K562 (cell line): ENCODE measurements at regions not wholly inside any gene's neighbourhood (a gene's known extent, or its start where the extent isn't known, plus 50 kb on each side); places are given as distances from the start of the nearest gene placed in this dataset.

Source experiments
- ATAC-seq: fragments of 200-7000 bp; cut with Tn5 transposase; 3 replicates; pipeline ENCODE4 v1.9.1; 2020; ENCODE audit warnings: moderate library complexity
- BruUV-seq: library from RNA; stranded (reverse); fragments of 400-500 nt; replicated peaks from 2 replicates; lab custom pipeline; 2021; lab: Mats Ljungman, UMichigan
- CTCF ChIA-PET: fragments of 300-600 bp; formaldehyde crosslinking; extraction: SDS; loops from one replicate; lab custom pipeline; 2021; ENCODE audit warnings: low intra/inter-chr PET ratio; lab: Yijun Ruan, JAX
- POLR2A ChIA-PET: fragments of 300-600, 350-650 bp; sonication (Branson Sonifier 250); formaldehyde crosslinking; extraction: SDS; loops from one replicate; lab custom pipeline; 2021; ENCODE audit warnings: antibody characterized with exemption, inconsistent platforms; lab: Yijun Ruan, JAX
- DNase-seq, 4 experiments: peaks; one replicate each; pipeline versions ENCODE4 v3.0.0 to v3.0.0-alpha.2; 2011 to 2018; ENCODE audit warnings: low spot score in 3 of 4, mixed read lengths in 3 of 4; ENCODE audit errors: extremely low read depth in 1 of 4
- FAIRE-seq: peaks from 2 replicates; lab custom pipeline; 2011; peaks lifted over from hg19 to GRCh38; lab: Jason Lieb, UNC
- H2AFZ ChIP-seq: 2 replicates; pipeline ENCODE4 v1.6.0; 2011; ENCODE audit warnings: low read depth, low read length, control low read depth, inconsistent platforms
- H3K27ac ChIP-seq: fragments of 200-600 bp; 3 replicates; pipeline ENCODE4 v1.8.0; 2011; ENCODE audit warnings: low read depth, mild to moderate bottlenecking, control low read depth, inconsistent platforms, low read length, moderate library complexity, mixed read lengths; ENCODE audit errors: extremely low read depth
- H3K27me3 ChIP-seq, 2 experiments: fragments of 300-600 bp in 1 of 2; 2 replicates in 1 of 2; 3 replicates in 1 of 2; pipeline versions ENCODE4 v1.6.0 to v1.8.0; 2011; ENCODE audit warnings: inconsistent platforms in 2 of 2, low read length in 2 of 2, mild to moderate bottlenecking in 1 of 2, mixed read lengths in 1 of 2, moderate library complexity in 1 of 2; ENCODE audit not compliant: control insufficient read depth in 2 of 2, insufficient read depth in 2 of 2
- H3K36me3 ChIP-seq: fragments of 300-600 bp; 3 replicates; pipeline ENCODE4 v1.8.0; 2011; ENCODE audit warnings: mild to moderate bottlenecking, low read length, inconsistent platforms; ENCODE audit not compliant: control insufficient read depth, insufficient read depth
- H3K4me1 ChIP-seq, 2 experiments: fragments of 200-600 bp in 1 of 2; replicated peaks in 1 of 2; 2 replicates in 1 of 2; 3 replicates in 1 of 2; pipeline versions ENCODE4 v1.5.1 to v1.8.0; 2011; ENCODE audit warnings: inconsistent platforms in 2 of 2, low read length in 2 of 2, mild to moderate bottlenecking in 1 of 2, mixed read lengths in 1 of 2, moderate library complexity in 1 of 2; ENCODE audit not compliant: control insufficient read depth in 2 of 2, insufficient read depth in 2 of 2
- H3K4me2 ChIP-seq: 2 replicates; pipeline ENCODE4 v1.6.1; 2011; ENCODE audit warnings: low read length, control low read depth, inconsistent platforms, mixed read lengths; ENCODE audit not compliant: insufficient read depth
- H3K4me3 ChIP-seq: fragments of 200-600 bp; sonication (generic), shearing (Covaris generic); 2 replicates; pipeline ENCODE4 v1.5.1; 2016; ENCODE audit warnings: control low read depth, inconsistent platforms
- H3K79me2 ChIP-seq: fragments of 200-600 bp; 3 replicates; pipeline ENCODE4 v1.8.0; 2011; ENCODE audit warnings: low read length, inconsistent platforms; ENCODE audit not compliant: control insufficient read depth, insufficient read depth
- H3K9ac ChIP-seq, 2 experiments: 2 replicates each; pipeline versions ENCODE4 v1.6.0 to v1.6.1; 2011; ENCODE audit warnings: low read depth in 2 of 2, low read length in 2 of 2, control low read depth in 1 of 2, inconsistent platforms in 1 of 2, mild to moderate bottlenecking in 1 of 2, mixed read lengths in 1 of 2; ENCODE audit not compliant: insufficient read depth in 1 of 2
- H3K9me1 ChIP-seq: one replicate; pipeline ENCODE4 v1.6.0; 2011; ENCODE audit warnings: inconsistent platforms, mild to moderate bottlenecking, low read length, moderate library complexity; ENCODE audit not compliant: control insufficient read depth, insufficient read depth
- H3K9me3 ChIP-seq: replicated peaks from 2 replicates; pipeline ENCODE4 v1.5.1; 2011; ENCODE audit warnings: low read depth, low read length, inconsistent platforms; ENCODE audit not compliant: control insufficient read depth, insufficient read depth
- H4K20me1 ChIP-seq: replicated peaks from 2 replicates; pipeline ENCODE4 v1.6.1; 2011; ENCODE audit warnings: low read length, inconsistent platforms, mixed read lengths; ENCODE audit not compliant: control insufficient read depth, insufficient read depth
- DLX4 ChIP-seq: fragments of 250-450 bp; sonication (Bioruptor Pico); IDR thresholded peaks from 2 replicates; pipeline ENCODE4 v1.6.1; 2021; ENCODE audit warnings: mild to moderate bottlenecking
- ID3 ChIP-seq, 2 experiments: fragments of 250-450 bp in 1 of 2; fragments of 450-650 bp in 1 of 2; sonication (Bioruptor Pico) in 1 of 2; IDR thresholded peaks; 2 replicates each; pipeline versions ENCODE4 v1.6.1 to v1.8.0; 2016 to 2021; ENCODE audit warnings: mild to moderate bottlenecking in 2 of 2, moderate library complexity in 2 of 2, missing compliant biosample characterization in 1 of 2, missing genetic modification characterization in 1 of 2
- MCM2 ChIP-seq: fragments of 450-650 bp; IDR thresholded peaks from 2 replicates; pipeline ENCODE4 v1.6.1; 2017; ENCODE audit warnings: low read depth, mild to moderate bottlenecking
- MEF2D ChIP-seq: conservative IDR thresholded peaks from 2 replicates; pipeline ENCODE4 v1.6.1; 2016; ENCODE audit warnings: low read depth, missing genetic modification characterization, missing compliant biosample characterization
- NR2C1 ChIP-seq, 2 experiments: fragments of 450-650 bp; IDR thresholded peaks; 2 replicates each; pipeline ENCODE4 v1.6.1; 2017; ENCODE audit warnings: mild to moderate bottlenecking in 2 of 2, antibody characterized with exemption in 1 of 2, inconsistent platforms in 1 of 2, missing compliant biosample characterization in 1 of 2, missing genetic modification characterization in 1 of 2
- POLR2H ChIP-seq: IDR thresholded peaks from 2 replicates; pipeline ENCODE4 v1.6.1; 2016; ENCODE audit warnings: missing genetic modification characterization, low read depth, mild to moderate bottlenecking, control low read depth, missing compliant biosample characterization, moderate library complexity
- SETDB1 ChIP-seq: IDR thresholded peaks from one replicate; pipeline ENCODE4 v1.6.1; 2012; ENCODE audit warnings: low read length, control low read depth, inconsistent platforms
- ZNF24 ChIP-seq: fragments of 450-650 bp; IDR thresholded peaks from 2 replicates; pipeline ENCODE4 v1.6.1; 2016
- WGBS: fragments of 100-300 bp; shearing (Covaris generic); methylation state at CpG from one replicate; pipeline ENCODE4 v1.1.6; 2016; ENCODE audit warnings: low coverage, mixed read lengths; ENCODE audit not compliant: insufficient coverage; ENCODE audit errors: missing lambda C conversion rate; 5-methylcytosine and 5-hydroxymethylcytosine counted together
- in situ Hi-C: fragments of 300-500 bp; cut with MboI; formaldehyde crosslinking; loops from 4 replicates; pipeline ENCODE4 v1.15.0; 2018; ENCODE audit warnings: inconsistent platforms, mixed read lengths
- intact Hi-C: fragments of 100-400 bp; cut with micrococcal nuclease; formaldehyde crosslinking; loops from 2 replicates; pipeline ENCODE4 v1.14.2; 2022
- TF ChIP-seq, protein P1 (sequence below): fragments of 450-650 bp; formaldehyde crosslinking; IDR thresholded peaks from 2 replicates; pipeline ENCODE4 v1.4.0; 2022; ENCODE audit warnings: missing genetic modification characterization
- TF ChIP-seq, protein P2 (sequence below): IDR thresholded peaks from 2 replicates; pipeline ENCODE4 v1.6.1; 2016; ENCODE audit warnings: missing genetic modification characterization, missing compliant biosample characterization

- Histone ChIP-seq H3K9me3 (no peaks in the 10 kb centered on the region), H2AFZ (no peak overlapping the region), H3K9ac (no peak overlapping the region), H4K20me1 (peaks cover 9% of the 10 kb centered on the region; the same call in 1 of the 2 replicates), H3K79me2 (no peaks in the 10 kb centered on the region), H3K27me3 (peaks cover 9 to 35% of the 10 kb centered on the region in 2 experiments), H3K9me1 (no peaks in the 10 kb centered on the region), H3K36me3 (no peaks in the 10 kb centered on the region), H3K4me1 (no peaks in the 10 kb centered on the region), H3K4me3 (no peak overlapping the region), H3K4me2 (no peak overlapping the region), H3K27ac (no peak overlapping the region)
- in situ Hi-C loops (no loop called here), intact Hi-C loops (no loop called here)
- ChIA-PET CTCF (no interaction called here), POLR2A (interaction anchor here (0.6 kb wide), 1 partner anchor 566 kb away, joined by 3 read pairs; no protein-coding TSS in a partner anchor)
- WGBS: 14% methylated on average over 14 of the region's 22 CpGs
- ATAC-seq (no peak), DNase-seq (no peak), FAIRE-seq (no peak)
- BruUV-seq: no TSS peak
- no peak for TF ChIP-seq MCM2
- TF ChIP-seq ID3 (CRISPR knock-in tag; IDR thresholded peaks at IDR 0.05): no peak
- TF ChIP-seq ID3 (tag; IDR thresholded peaks at IDR 0.05): no peak
- no peak for TF ChIP-seq ZNF24
- TF ChIP-seq, protein P1, sequence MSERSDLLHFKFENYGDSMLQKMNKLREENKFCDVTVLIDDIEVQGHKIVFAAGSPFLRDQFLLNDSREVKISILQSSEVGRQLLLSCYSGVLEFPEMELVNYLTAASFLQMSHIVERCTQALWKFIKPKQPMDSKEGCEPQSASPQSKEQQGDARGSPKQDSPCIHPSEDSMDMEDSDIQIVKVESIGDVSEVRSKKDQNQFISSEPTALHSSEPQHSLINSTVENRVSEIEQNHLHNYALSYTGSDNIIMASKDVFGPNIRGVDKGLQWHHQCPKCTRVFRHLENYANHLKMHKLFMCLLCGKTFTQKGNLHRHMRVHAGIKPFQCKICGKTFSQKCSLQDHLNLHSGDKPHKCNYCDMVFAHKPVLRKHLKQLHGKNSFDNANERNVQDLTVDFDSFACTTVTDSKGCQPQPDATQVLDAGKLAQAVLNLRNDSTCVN (CRISPR knock-in tag): no peak
- TF ChIP-seq NR2C1 (IDR thresholded peaks at IDR 0.05): no peak
- TF ChIP-seq NR2C1 (tag; IDR thresholded peaks at IDR 0.05): no peak
- no peak for TF ChIP-seq SETDB1
- TF ChIP-seq, protein P2, sequence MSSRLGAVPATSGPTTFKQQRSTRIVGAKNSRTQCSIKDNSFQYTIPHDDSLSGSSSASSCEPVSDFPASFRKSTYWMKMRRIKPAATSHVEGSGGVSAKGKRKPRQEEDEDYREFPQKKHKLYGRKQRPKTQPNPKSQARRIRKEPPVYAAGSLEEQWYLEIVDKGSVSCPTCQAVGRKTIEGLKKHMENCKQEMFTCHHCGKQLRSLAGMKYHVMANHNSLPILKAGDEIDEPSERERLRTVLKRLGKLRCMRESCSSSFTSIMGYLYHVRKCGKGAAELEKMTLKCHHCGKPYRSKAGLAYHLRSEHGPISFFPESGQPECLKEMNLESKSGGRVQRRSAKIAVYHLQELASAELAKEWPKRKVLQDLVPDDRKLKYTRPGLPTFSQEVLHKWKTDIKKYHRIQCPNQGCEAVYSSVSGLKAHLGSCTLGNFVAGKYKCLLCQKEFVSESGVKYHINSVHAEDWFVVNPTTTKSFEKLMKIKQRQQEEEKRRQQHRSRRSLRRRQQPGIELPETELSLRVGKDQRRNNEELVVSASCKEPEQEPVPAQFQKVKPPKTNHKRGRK (tag): no peak
- TF ChIP-seq DLX4 (CRISPR knock-in tag): no peak
- no peak for TF ChIP-seq POLR2H (tag)
- TF ChIP-seq MEF2D: no peak
Observed at GRCh38 chr5:171596391-171596878, 177.0 kb downstream of the FGF18 start.
